Glutamatergic neuron (in vitro differentiated cells): ENCODE measurements at regions not wholly inside any gene's neighbourhood (a gene's known extent, or its start where the extent isn't known, plus 50 kb on each side); places are given as distances from the start of the nearest gene placed in this dataset.

Experiments used
- DNase-seq: peaks from one replicate; pipeline ENCODE4 v3.0.0; 2022
- H3K27ac Mint-ChIP-seq: one replicate; pipeline ENCODE4 v1.8.0; 2020; ENCODE audit warnings: mild to moderate bottlenecking, mixed read lengths, inconsistent platforms; ENCODE audit not compliant: unreplicated experiment
- H3K27me3 Mint-ChIP-seq: one replicate; pipeline ENCODE4 v1.8.0; 2020; ENCODE audit warnings: mild to moderate bottlenecking, moderate library complexity, mixed read lengths, inconsistent platforms; ENCODE audit not compliant: unreplicated experiment
- H3K36me3 Mint-ChIP-seq: one replicate; pipeline ENCODE4 v1.8.0; 2020; ENCODE audit warnings: mild to moderate bottlenecking, mixed read lengths, inconsistent platforms; ENCODE audit not compliant: unreplicated experiment
- H3K4me1 Mint-ChIP-seq: one replicate; pipeline ENCODE4 v1.8.0; 2020; ENCODE audit warnings: mild to moderate bottlenecking, low read depth, mixed read lengths, inconsistent platforms; ENCODE audit not compliant: unreplicated experiment
- H3K4me3 Mint-ChIP-seq: one replicate; pipeline ENCODE4 v1.8.0; 2020; ENCODE audit warnings: mild to moderate bottlenecking, mixed read lengths, inconsistent platforms; ENCODE audit not compliant: unreplicated experiment
- H3K9me3 Mint-ChIP-seq: one replicate; pipeline ENCODE4 v1.8.0; 2020; ENCODE audit warnings: mild to moderate bottlenecking, moderate library complexity, mixed read lengths, inconsistent platforms; ENCODE audit not compliant: unreplicated experiment
- TF ChIP-seq, protein P1 (sequence below): fragments of 200-600 bp; sonication (generic); IDR thresholded peaks from one replicate; pipeline ENCODE4 v1.5.0; 2021; ENCODE audit not compliant: partially characterized antibody, unreplicated experiment

DNA sequence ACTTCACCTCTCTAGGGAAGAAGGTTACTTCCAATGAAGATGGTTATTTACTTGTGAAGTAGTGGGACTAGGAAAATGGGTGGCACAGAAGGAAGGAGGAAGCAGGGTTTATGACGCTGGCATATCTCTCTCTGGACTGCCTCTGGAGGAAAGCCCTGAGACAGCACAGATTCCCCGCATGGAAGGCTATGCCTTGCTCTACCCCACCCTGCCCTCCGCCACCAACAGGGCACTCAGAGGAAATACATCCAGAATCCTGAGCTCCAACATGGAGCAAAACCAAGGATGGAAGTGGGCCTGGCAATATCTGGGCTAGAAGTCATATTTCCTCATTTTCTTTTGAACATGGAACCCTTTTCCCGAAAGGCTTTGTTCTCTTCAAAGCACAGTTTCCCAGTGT, 346.9 kb downstream of the ZSWIM6 start:
- peak; percentile 35 for DNase-seq
- Mint-ChIP-seq H3K4me1 (peaks cover 6% of the 10 kb centered on the region), H3K27me3 (peaks cover 3% of the 10 kb centered on the region), H3K27ac (no peak overlapping the region), H3K36me3 (no peaks in the 10 kb centered on the region), H3K9me3 (peaks cover 1% of the 10 kb centered on the region), H3K4me3 (no peak overlapping the region)
- TF ChIP-seq, protein P1, sequence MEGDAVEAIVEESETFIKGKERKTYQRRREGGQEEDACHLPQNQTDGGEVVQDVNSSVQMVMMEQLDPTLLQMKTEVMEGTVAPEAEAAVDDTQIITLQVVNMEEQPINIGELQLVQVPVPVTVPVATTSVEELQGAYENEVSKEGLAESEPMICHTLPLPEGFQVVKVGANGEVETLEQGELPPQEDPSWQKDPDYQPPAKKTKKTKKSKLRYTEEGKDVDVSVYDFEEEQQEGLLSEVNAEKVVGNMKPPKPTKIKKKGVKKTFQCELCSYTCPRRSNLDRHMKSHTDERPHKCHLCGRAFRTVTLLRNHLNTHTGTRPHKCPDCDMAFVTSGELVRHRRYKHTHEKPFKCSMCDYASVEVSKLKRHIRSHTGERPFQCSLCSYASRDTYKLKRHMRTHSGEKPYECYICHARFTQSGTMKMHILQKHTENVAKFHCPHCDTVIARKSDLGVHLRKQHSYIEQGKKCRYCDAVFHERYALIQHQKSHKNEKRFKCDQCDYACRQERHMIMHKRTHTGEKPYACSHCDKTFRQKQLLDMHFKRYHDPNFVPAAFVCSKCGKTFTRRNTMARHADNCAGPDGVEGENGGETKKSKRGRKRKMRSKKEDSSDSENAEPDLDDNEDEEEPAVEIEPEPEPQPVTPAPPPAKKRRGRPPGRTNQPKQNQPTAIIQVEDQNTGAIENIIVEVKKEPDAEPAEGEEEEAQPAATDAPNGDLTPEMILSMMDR = peak; percentile 16

GRCh38 chr5:61679562-61679961, 347.5 kb downstream of the ZSWIM6 start:
- H3K27ac Mint-ChIP-seq = no peak overlapping the region

GRCh38 chr5:61680247-61680646, 348.2 kb downstream of the ZSWIM6 start:
- Mint-ChIP-seq H3K9me3 (peaks cover 1% of the 10 kb centered on the region), H3K27ac (no peak overlapping the region), H3K27me3 (peaks cover 5% of the 10 kb centered on the region), H3K4me3 (no peak overlapping the region), H3K4me1 (peaks cover 6% of the 10 kb centered on the region), H3K36me3 (no peaks in the 10 kb centered on the region)
- DNase-seq = no peak
- TF ChIP-seq, protein P1 = no peak

More at GRCh38 chr5:61679562-61679961, 347.5 kb downstream of the ZSWIM6 start:
- no peaks in the 10 kb centered on the region for H3K36me3 Mint-ChIP-seq
- peaks cover 1% of the 10 kb centered on the region for H3K9me3 Mint-ChIP-seq
- peaks cover 6% of the 10 kb centered on the region for H3K4me1 Mint-ChIP-seq
- TF ChIP-seq, protein P1 = no peak
- peaks cover 5% of the 10 kb centered on the region for H3K27me3 Mint-ChIP-seq
- no peak for DNase-seq
- H3K4me3 Mint-ChIP-seq = no peak overlapping the region

- no peak overlapping the region for H3K27ac Mint-ChIP-seq
- H3K4me3 Mint-ChIP-seq = no peak overlapping the region
- DNase-seq = no peak
- TF ChIP-seq, protein P1 = no peak
- H3K27me3 Mint-ChIP-seq = peaks cover 6% of the 10 kb centered on the region
- H3K4me1 Mint-ChIP-seq = peaks cover 6% of the 10 kb centered on the region
- peaks cover 1% of the 10 kb centered on the region for H3K9me3 Mint-ChIP-seq
- no peaks in the 10 kb centered on the region for H3K36me3 Mint-ChIP-seq
Observed at GRCh38 chr5:61683148-61683547, 351.1 kb downstream of the ZSWIM6 start.

GRCh38 chr5:61683926-61684325, 351.9 kb downstream of the ZSWIM6 start:
- no peak for DNase-seq
- TF ChIP-seq, protein P1 = no peak
- no peak overlapping the region for H3K27ac Mint-ChIP-seq
- peaks cover 3% of the 10 kb centered on the region for H3K27me3 Mint-ChIP-seq
- no peaks in the 10 kb centered on the region for H3K36me3 Mint-ChIP-seq
- no peak overlapping the region for H3K4me3 Mint-ChIP-seq
- peaks cover 6% of the 10 kb centered on the region for H3K4me1 Mint-ChIP-seq
- no peaks in the 10 kb centered on the region for H3K9me3 Mint-ChIP-seq
